ENCODE measurements at regions not wholly inside any gene's neighbourhood (a gene's known extent, or its start where the extent isn't known, plus 50 kb on each side); places are given as distances from the start of the nearest gene placed in this dataset.

DNA sequence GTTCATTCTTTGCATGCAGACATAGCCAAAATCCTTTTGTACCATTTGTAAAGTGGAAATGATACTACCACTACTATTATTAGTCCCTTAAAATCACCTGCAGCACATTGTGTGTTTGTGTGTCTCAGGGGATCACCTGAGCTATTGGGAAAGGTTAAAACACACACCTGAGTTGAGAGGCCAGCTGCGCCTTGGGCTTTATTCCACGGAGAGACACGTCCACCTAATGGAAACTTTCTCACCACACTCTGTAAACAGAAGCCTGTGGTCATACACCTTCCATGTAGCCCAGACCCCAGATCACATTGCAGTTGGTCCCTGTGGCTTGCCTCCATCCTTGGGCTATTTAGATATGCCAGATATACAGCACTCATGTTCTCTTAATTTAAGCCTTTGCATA is 81.8 kb upstream of the SH3BP4 start:
- 19% methylated on average over 3 of the region's 3 CpGs for WGBS (ENCODE audit: insufficient coverage, insufficient replicate concordance, low lambda C conversion rate, missing lambda C conversion rate)
- Histone ChIP-seq H4K20me1 (ENCODE audit: control insufficient read depth, insufficient read depth) (no peaks in the 10 kb centered on the region), H3K9me3 (replicated peaks; ENCODE audit: control insufficient read depth, insufficient read depth, low read length) (no peaks in the 10 kb centered on the region; the same call in 2 of the 3 replicates), H3K4me3 (no peak overlapping the region), H3K27ac (ENCODE audit: control insufficient read depth, insufficient read depth) (no peak overlapping the region), H3K9ac (ENCODE audit: control insufficient read depth, insufficient read depth, low read length) (no peak overlapping the region), H3K27me3 (replicated peaks in 1 of 2; ENCODE audit: control insufficient read depth in 2 of 2, insufficient read depth in 2 of 2, low read length in 1 of 2) (no peaks in the 10 kb centered on the region), H3K36me3 (ENCODE audit: control insufficient read depth in 2 of 2, insufficient read depth in 2 of 2, low read length in 1 of 2) (no peaks in the 10 kb centered on the region), H3K79me2 (ENCODE audit: control insufficient read depth, insufficient read depth, low read length) (no peaks in the 10 kb centered on the region), H3K4me1 (ENCODE audit: control insufficient read depth, insufficient read depth, low read length) (no peaks in the 10 kb centered on the region), H3K4me2 (ENCODE audit: control insufficient read depth, insufficient read depth) (no peak overlapping the region), H2AFZ (ENCODE audit: control insufficient read depth, low read depth, low read length) (no peak overlapping the region)
- ChIA-PET CTCF (no interaction called here), POLR2A (no interaction called here), SMC1A (ENCODE audit: uncharacterized antibody, unreplicated experiment) (no interaction called here), RAD21 (ENCODE audit: unreplicated experiment) (no interaction called here)
- intact Hi-C loops (cut with micrococcal nuclease; ENCODE audit: unreplicated experiment), result no loop called here
- FAIRE-seq (no peak), DNase-seq (ENCODE audit: low read depth, low spot score) (no peak), ATAC-seq (no peak)
- TF ChIP-seq POLR2A (IDR thresholded peaks at IDR 0.05; ENCODE audit: low read depth, low read length) (no peak), LARP7 (IDR thresholded peaks at IDR 0.05) (no peak), RAD51 (IDR thresholded peaks at IDR 0.05) (no peak), ZNF622 (IDR thresholded peaks at IDR 0.05) (no peak)
- TF ChIP-seq, protein P1, sequence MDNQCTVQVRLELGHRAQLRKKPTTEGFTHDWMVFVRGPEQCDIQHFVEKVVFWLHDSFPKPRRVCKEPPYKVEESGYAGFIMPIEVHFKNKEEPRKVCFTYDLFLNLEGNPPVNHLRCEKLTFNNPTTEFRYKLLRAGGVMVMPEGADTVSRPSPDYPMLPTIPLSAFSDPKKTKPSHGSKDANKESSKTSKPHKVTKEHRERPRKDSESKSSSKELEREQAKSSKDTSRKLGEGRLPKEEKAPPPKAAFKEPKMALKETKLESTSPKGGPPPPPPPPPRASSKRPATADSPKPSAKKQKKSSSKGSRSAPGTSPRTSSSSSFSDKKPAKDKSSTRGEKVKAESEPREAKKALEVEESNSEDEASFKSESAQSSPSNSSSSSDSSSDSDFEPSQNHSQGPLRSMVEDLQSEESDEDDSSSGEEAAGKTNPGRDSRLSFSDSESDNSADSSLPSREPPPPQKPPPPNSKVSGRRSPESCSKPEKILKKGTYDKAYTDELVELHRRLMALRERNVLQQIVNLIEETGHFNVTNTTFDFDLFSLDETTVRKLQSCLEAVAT (IDR thresholded peaks at IDR 0.05), result no peak
- TF ChIP-seq, protein P2, sequence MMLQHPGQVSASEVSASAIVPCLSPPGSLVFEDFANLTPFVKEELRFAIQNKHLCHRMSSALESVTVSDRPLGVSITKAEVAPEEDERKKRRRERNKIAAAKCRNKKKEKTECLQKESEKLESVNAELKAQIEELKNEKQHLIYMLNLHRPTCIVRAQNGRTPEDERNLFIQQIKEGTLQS (IDR thresholded peaks at IDR 0.05; ENCODE audit: borderline replicate concordance, extremely low read depth, low read depth, low read length), result no peak
- TF ChIP-seq, protein P3, sequence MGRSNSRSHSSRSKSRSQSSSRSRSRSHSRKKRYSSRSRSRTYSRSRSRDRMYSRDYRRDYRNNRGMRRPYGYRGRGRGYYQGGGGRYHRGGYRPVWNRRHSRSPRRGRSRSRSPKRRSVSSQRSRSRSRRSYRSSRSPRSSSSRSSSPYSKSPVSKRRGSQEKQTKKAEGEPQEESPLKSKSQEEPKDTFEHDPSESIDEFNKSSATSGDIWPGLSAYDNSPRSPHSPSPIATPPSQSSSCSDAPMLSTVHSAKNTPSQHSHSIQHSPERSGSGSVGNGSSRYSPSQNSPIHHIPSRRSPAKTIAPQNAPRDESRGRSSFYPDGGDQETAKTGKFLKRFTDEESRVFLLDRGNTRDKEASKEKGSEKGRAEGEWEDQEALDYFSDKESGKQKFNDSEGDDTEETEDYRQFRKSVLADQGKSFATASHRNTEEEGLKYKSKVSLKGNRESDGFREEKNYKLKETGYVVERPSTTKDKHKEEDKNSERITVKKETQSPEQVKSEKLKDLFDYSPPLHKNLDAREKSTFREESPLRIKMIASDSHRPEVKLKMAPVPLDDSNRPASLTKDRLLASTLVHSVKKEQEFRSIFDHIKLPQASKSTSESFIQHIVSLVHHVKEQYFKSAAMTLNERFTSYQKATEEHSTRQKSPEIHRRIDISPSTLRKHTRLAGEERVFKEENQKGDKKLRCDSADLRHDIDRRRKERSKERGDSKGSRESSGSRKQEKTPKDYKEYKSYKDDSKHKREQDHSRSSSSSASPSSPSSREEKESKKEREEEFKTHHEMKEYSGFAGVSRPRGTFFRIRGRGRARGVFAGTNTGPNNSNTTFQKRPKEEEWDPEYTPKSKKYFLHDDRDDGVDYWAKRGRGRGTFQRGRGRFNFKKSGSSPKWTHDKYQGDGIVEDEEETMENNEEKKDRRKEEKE (IDR thresholded peaks at IDR 0.05), result no peak
- BruUV-seq (replicated peaks), result no TSS peak
- in situ Hi-C loops (cut with MboI), result no loop called here
